Activated T-cell treated with anti-CD3 and anti-CD28 coated beads, Interleukin-2, amount 50 U/mL, for 72 hours (primary cell): ENCODE measurements at regions not wholly inside any gene's neighbourhood (a gene's known extent, or its start where the extent isn't known, plus 50 kb on each side); places are given as distances from the start of the nearest gene placed in this dataset.

Source experiments
- ATAC-seq, 2 donors: fragments of 150-1000 bp; cut with Tn5 transposase; replicated peaks in 1 of 2; 2 replicates each; pipeline ENCODE4 v1.10.0; 2021; ENCODE audit warnings: moderate library complexity in 2 of 2, mild to moderate bottlenecking in 1 of 2
- DNase-seq, 2 donors: peaks; one replicate each; pipeline ENCODE4 v3.0.0; 2021 to 2022; ENCODE audit warnings: mixed read lengths in 1 of 2
- H3K27ac Mint-ChIP-seq: one replicate; pipeline ENCODE4 v1.8.0; 2022; ENCODE audit warnings: mild to moderate bottlenecking, moderate library complexity, mixed read lengths
- H3K27me3 Mint-ChIP-seq: one replicate; pipeline ENCODE4 v1.8.0; 2022; ENCODE audit warnings: low read depth, mixed read lengths
- H3K36me3 Mint-ChIP-seq, 2 donors: one replicate each; pipeline ENCODE4 v1.8.0; 2022; ENCODE audit warnings: mixed read lengths in 2 of 2, mild to moderate bottlenecking in 1 of 2; ENCODE audit not compliant: insufficient read depth in 2 of 2
- H3K4me1 Mint-ChIP-seq: one replicate; pipeline ENCODE4 v1.8.0; 2022; ENCODE audit warnings: low read depth, mixed read lengths
- H3K4me3 Mint-ChIP-seq, 2 donors: one replicate each; pipeline ENCODE4 v1.8.0; 2022; ENCODE audit warnings: mild to moderate bottlenecking in 2 of 2, mixed read lengths in 2 of 2, moderate library complexity in 2 of 2
- H3K9me3 Mint-ChIP-seq, 2 donors: one replicate each; pipeline ENCODE4 v1.8.0; 2022; ENCODE audit warnings: mixed read lengths in 2 of 2

DNA sequence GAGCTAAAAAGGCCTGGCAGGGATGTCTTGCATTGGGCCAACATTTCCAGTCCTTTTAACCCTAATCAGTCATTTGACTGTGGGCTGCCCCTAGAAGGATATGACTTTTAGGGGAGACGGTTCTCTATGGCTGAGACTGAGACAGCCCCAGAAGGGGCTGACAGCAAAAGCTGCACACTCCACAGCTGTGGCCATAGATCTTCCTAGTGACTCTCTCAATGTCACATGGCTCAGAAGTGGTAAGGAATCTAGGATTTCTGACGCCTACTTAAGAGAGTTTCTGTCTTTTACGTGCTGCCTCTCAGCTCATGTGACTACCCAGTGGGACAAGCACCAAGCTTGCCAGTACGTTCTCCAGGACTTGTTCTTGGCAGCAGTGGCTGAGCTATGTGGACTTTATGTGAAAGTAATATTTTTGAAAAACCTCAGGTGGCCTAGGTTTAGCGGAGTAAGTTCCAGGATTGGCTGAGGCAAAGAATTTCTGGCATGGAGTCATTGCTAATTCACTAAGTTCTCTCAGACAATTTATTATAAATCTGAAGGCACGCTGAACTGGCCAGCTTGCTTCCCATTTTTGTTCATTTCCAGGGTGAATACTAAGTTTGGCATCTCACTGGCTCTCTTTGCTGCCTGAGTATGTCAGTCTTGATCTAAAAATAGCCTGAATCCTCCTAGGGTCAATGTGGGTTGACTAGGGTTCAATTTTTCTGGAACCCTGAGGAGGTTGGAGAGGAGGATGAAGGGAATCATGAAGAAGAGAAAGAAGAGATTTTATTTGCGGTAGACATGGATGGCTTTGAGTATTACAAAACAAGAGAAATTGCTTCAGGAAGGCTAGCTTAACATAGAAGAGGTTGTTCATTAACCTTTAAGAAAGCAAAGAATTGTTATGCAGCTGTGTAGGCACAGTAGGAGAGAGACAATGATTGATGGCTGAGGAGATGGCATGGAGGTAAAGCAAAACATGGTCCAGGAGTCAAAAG, 271.8 kb downstream of the AEBP2 start:
- Mint-ChIP-seq H3K4me3 (no peak overlapping the region), H3K27me3 (no peaks in the 10 kb centered on the region), H3K9me3 (peaks cover 7 to 21% of the 10 kb centered on the region in 2 donors), H3K4me1 (peaks cover 8% of the 10 kb centered on the region), H3K36me3 (peaks cover 2 to 4% of the 10 kb centered on the region in 2 donors), H3K27ac (no peak overlapping the region)
- ATAC-seq (no peak), DNase-seq (no peak)

- H3K36me3 Mint-ChIP-seq: peaks cover 2 to 4% of the 10 kb centered on the region in 2 donors
- peaks cover 8% of the 10 kb centered on the region for H3K4me1 Mint-ChIP-seq
- H3K27me3 Mint-ChIP-seq: no peaks in the 10 kb centered on the region
- no peak overlapping the region for H3K27ac Mint-ChIP-seq
- no peak for DNase-seq
- peaks cover 7 to 14% of the 10 kb centered on the region in 2 donors for H3K9me3 Mint-ChIP-seq
- no peak overlapping the region for H3K4me3 Mint-ChIP-seq
- ATAC-seq: peak; percentile 67 to 73
These were observed 272.7 kb downstream of the AEBP2 start for GRCh38 chr12:19712041-19712440.

GRCh38 chr12:19718401-19718800, 279.1 kb downstream of the AEBP2 start:
- no peaks in the 10 kb centered on the region for H3K4me1 Mint-ChIP-seq

DNA sequence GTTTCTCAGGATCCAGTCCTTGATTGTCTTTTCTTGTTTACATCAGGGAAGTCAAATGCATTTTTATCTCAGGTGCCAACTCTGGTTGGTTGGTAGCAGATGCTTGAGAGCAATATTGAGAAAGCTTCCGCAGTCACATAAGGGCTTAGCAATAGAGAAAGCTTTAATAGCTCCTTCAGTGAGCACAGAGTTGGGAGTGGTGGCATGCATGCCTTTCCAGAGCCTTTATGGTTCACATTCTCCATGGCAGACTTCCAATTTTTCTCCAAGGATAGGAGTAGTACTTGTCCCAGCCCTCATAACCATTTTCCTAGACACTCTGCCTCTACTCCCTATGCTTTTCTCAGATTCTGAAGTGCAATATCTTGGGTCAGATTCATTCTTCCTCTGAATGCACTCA, 280.4 kb downstream of the AEBP2 start:
- no peak for DNase-seq
- no peaks in the 10 kb centered on the region for H3K4me1 Mint-ChIP-seq
- no peak overlapping the region for H3K4me3 Mint-ChIP-seq
- H3K27me3 Mint-ChIP-seq: no peaks in the 10 kb centered on the region
- H3K36me3 Mint-ChIP-seq: peaks cover 0 to 7% of the 10 kb centered on the region in 2 donors
- no peak for ATAC-seq
- H3K27ac Mint-ChIP-seq: no peak overlapping the region
- peaks cover 3 to 5% of the 10 kb centered on the region in 2 donors for H3K9me3 Mint-ChIP-seq

More at GRCh38 chr12:19718401-19718800, 279.1 kb downstream of the AEBP2 start:
- no peak for ATAC-seq
- no peak overlapping the region for H3K4me3 Mint-ChIP-seq
- H3K9me3 Mint-ChIP-seq: peaks cover 6 to 8% of the 10 kb centered on the region in 2 donors
- H3K36me3 Mint-ChIP-seq: peaks cover 0 to 7% of the 10 kb centered on the region in 2 donors
- H3K27ac Mint-ChIP-seq: no peak overlapping the region
- no peak for DNase-seq
- no peaks in the 10 kb centered on the region for H3K27me3 Mint-ChIP-seq

DNA sequence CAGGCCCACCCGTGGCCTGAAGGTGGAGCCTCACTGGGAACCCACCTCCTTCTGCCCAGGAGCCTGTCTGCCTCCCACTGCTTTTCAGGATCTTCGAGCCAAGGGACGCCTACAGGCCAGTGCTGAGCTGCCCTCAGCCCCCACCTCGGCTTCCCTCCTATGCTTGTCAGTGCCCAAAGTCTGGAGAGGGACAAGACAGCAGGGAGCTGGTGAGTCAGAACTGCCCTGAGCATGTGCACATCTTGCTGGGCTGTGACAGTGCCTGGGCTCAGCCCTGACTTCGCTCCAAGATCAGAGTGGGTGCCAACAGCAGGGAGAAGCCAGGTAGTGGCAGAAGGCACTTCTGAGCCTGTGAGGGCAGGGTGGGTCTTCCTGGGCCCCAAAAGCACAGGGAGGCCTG, 286.8 kb downstream of the AEBP2 start:
- Mint-ChIP-seq H3K27me3 (no peaks in the 10 kb centered on the region), H3K4me1 (no peaks in the 10 kb centered on the region), H3K9me3 (peaks cover 1 to 2% of the 10 kb centered on the region in 2 donors)

DNA sequence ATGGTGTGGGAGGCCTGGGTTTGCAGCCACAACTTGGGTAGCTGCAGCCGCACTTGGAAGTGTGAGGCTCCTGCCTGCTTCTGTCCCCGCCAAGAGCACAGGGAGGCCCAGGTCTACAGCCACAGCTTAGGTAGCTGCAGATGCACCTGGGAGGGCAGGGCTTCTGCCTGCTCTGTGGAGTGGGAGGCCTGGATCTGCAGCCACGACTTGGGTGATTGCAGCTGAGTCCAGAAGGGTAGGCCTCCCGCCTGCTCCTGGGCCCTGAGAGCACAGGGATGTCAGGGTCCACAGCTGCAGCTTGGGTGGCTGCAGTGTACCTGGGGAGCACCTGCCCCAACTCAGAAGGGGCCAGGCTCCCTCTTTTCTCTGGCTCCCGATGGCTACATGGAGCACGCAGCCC, 287.3 kb downstream of the AEBP2 start:
- peaks cover 2 to 4% of the 10 kb centered on the region in 2 donors for H3K36me3 Mint-ChIP-seq
- H3K9me3 Mint-ChIP-seq: peaks cover 1 to 2% of the 10 kb centered on the region in 2 donors
- ATAC-seq (no peak), DNase-seq (no peak)
- no peak overlapping the region for H3K4me3 Mint-ChIP-seq
- H3K27me3 Mint-ChIP-seq: no peaks in the 10 kb centered on the region
- no peaks in the 10 kb centered on the region for H3K4me1 Mint-ChIP-seq
- H3K27ac Mint-ChIP-seq: no peak overlapping the region

More for the DNA sequence above, 286.8 kb downstream of the AEBP2 start:
- ATAC-seq (no peak), DNase-seq (no peak)
- H3K4me3 Mint-ChIP-seq: no peak overlapping the region
- no peak overlapping the region for H3K27ac Mint-ChIP-seq
- peaks cover 2 to 4% of the 10 kb centered on the region in 2 donors for H3K36me3 Mint-ChIP-seq

GRCh38 chr12:19737019-19737418, 297.7 kb downstream of the AEBP2 start:
- Mint-ChIP-seq H3K4me3 (no peak overlapping the region), H3K36me3 (peaks cover 0 to 3% of the 10 kb centered on the region in 2 donors), H3K27ac (no peak overlapping the region), H3K27me3 (no peaks in the 10 kb centered on the region), H3K9me3 (peaks cover 0 to 5% of the 10 kb centered on the region in 2 donors), H3K4me1 (no peaks in the 10 kb centered on the region)
- DNase-seq: no peak
- ATAC-seq: no peak

GRCh38 chr12:19739195-19739776, 300.0 kb downstream of the AEBP2 start:
- Mint-ChIP-seq H3K27me3 (no peaks in the 10 kb centered on the region), H3K4me3 (no peak overlapping the region), H3K9me3 (peaks cover 0 to 3% of the 10 kb centered on the region in 2 donors), H3K36me3 (peaks cover 0 to 3% of the 10 kb centered on the region in 2 donors), H3K27ac (no peak overlapping the region), H3K4me1 (no peaks in the 10 kb centered on the region)
- ATAC-seq (no peak), DNase-seq (peak; percentile 16 to 40)

DNA sequence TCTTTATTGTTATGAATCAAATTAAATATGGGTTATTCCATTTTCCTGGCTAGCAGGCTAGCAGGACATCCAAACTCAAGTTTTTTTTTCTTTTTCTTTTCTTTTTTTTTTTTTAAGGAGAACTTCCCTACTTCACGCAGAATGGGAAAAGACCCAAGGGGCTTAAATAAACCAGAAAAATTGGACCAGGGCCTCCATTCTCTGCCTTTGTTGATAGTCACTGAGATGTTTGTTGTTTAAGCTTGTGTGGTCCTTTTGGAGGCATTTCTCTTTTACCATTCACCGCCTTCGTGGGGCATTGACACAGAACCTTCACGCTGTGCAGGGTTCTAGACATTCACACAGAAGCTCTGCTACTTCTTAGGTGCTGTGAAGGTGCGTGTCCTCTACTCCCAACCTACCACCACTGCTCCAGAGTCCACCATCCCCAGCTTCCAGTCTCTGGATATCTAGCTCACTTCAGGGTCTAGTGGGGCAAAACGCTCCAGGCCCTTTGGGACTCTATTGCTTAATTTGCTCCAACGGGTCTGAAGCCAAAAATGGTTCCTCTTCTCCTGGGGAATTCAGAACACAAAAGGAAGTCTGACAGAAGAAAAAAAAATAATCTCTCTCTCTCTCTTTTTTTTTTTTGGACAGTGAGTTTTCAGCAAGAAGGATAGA, 301.3 kb downstream of the AEBP2 start:
- no peaks in the 10 kb centered on the region for H3K27me3 Mint-ChIP-seq
- no peaks in the 10 kb centered on the region for H3K36me3 Mint-ChIP-seq

DNA sequence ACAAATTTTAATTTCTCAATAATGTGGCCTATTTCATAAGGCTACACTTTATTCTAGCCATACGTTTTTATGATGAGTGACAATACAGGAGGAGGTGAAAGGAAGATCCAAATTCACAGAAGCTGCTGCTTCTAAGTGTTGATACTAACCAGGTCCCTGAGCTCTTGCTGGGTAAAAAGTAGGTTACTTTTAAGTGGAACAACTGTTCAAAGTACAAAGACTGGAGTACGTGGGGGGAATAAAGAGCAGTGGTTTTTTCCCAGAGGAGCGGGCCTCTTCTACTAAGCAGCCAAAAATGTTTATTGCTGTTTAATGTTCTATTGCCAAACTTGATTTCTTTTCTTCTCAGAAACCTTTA, 301.8 kb downstream of the AEBP2 start:
- ATAC-seq (no peak), DNase-seq (no peak)
- H3K4me3 Mint-ChIP-seq: no peak overlapping the region
- H3K27ac Mint-ChIP-seq: no peak overlapping the region
- H3K36me3 Mint-ChIP-seq: no peaks in the 10 kb centered on the region
- no peaks in the 10 kb centered on the region for H3K9me3 Mint-ChIP-seq
- no peaks in the 10 kb centered on the region for H3K4me1 Mint-ChIP-seq
- H3K27me3 Mint-ChIP-seq: no peaks in the 10 kb centered on the region

More for the DNA sequence above, 301.3 kb downstream of the AEBP2 start:
- no peaks in the 10 kb centered on the region for H3K4me1 Mint-ChIP-seq
- no peak overlapping the region for H3K4me3 Mint-ChIP-seq
- no peak for ATAC-seq
- no peak for DNase-seq
- no peaks in the 10 kb centered on the region for H3K9me3 Mint-ChIP-seq
- no peak overlapping the region for H3K27ac Mint-ChIP-seq

GRCh38 chr12:19744705-19745218, 305.5 kb downstream of the AEBP2 start:
- Mint-ChIP-seq H3K4me3 (no peak overlapping the region), H3K27me3 (no peaks in the 10 kb centered on the region), H3K27ac (no peak overlapping the region), H3K9me3 (peaks cover 0 to 3% of the 10 kb centered on the region in 2 donors), H3K36me3 (peaks cover 0 to 3% of the 10 kb centered on the region in 2 donors), H3K4me1 (no peaks in the 10 kb centered on the region)
- no peak for ATAC-seq
- DNase-seq: no peak

- no peak overlapping the region for H3K27ac Mint-ChIP-seq
- peaks cover 0 to 6% of the 10 kb centered on the region in 2 donors for H3K9me3 Mint-ChIP-seq
- no peaks in the 10 kb centered on the region for H3K4me1 Mint-ChIP-seq
- H3K4me3 Mint-ChIP-seq: no peak overlapping the region
- DNase-seq: no peak
- no peak for ATAC-seq
- H3K27me3 Mint-ChIP-seq: peaks cover 6% of the 10 kb centered on the region
- H3K36me3 Mint-ChIP-seq: peaks cover 0 to 6% of the 10 kb centered on the region in 2 donors
These were observed 307.2 kb downstream of the AEBP2 start for GRCh38 chr12:19746471-19746870.
